GM18519 (cell line): ENCODE measurements at regions not wholly inside any gene's neighbourhood (a gene's known extent, or its start where the extent isn't known, plus 50 kb on each side); places are given as distances from the start of the nearest gene placed in this dataset.

Source experiments
- ATAC-seq: cut with Tn5 transposase; IDR thresholded peaks from one replicate; pipeline ENCODE4 v1.9.1; 2021; ENCODE audit warnings: mild to moderate bottlenecking, moderate library complexity; ENCODE audit not compliant: unreplicated experiment, low FRiP score

DNA sequence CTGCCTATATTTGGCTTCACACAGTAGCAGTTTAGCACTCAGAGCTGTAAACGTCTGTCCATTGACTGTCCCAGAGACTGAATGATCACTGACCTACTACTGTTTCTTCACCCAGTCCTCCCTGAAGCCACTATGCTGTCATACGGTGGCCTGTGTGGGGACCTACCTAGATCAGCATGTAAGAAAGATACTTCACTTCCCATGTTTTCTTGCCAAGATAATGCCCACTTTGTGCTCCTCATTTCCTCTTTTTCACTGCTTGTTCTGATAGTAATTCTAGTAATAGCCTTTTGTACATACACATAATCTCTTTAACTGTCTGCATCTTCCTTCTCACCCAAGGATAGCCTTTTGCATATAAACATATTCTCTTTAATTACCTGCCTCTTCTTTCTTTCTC is 109.9 kb upstream of the TIAM2 start:
- no peak for ATAC-seq

DNA sequence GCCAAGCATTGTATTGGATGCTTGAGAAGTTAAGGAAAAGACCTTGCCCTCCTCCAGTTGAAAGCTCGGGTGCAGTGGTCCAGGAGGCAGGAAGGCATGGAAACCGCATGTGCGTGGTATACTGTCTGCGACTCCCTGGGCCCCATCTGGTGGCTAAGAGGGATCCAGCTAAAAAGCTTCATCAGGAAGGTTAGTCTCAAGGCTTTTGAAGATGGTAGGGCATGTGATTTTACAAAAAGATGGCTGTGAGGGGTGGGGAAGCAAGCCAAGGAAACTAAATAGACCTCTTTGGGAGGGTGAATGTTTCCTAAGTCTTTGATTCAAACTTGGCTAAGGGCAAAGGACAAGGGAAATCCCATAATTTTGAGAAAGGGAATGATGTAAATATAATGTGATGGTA is 109.1 kb upstream of the TIAM2 start:
- no peak for ATAC-seq

DNA sequence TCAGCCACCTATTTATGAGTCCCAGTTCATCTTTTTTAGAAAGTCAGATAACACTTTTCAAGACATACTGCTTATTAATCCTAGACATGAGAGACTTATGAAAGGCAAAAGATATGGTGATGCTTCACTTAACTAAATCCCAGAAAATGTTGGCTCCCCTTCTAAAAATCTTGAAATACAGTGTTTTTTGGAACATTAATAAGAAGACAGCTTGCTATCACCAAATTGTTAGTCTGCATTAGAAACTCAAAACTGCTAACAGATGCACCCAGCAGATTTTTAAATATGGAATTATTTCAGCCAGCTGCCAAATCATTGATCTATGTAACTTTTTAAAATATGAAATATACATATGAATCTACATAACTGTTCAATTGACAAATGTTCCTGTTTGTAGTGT is 108.6 kb upstream of the TIAM2 start:
- ATAC-seq, result no peak

DNA sequence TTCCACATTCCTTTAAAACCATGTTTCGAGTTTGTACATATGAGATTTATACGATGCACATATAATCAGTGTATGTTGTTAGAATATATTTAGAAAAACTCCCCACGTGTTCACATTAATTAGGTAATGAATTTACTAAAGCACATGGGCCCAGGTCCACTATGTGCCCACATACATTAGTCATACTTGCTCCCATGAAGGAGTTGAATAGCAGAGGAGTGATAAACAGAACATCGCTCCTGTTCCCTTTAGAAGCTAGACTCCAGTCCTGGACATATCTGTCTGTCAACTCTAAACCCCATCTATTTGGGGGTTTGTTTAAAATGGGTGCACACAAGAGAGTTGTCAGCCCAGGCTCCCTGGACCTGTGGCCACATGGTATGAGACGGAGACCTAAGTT is 108.1 kb upstream of the TIAM2 start:
- ATAC-seq, result no peak

DNA sequence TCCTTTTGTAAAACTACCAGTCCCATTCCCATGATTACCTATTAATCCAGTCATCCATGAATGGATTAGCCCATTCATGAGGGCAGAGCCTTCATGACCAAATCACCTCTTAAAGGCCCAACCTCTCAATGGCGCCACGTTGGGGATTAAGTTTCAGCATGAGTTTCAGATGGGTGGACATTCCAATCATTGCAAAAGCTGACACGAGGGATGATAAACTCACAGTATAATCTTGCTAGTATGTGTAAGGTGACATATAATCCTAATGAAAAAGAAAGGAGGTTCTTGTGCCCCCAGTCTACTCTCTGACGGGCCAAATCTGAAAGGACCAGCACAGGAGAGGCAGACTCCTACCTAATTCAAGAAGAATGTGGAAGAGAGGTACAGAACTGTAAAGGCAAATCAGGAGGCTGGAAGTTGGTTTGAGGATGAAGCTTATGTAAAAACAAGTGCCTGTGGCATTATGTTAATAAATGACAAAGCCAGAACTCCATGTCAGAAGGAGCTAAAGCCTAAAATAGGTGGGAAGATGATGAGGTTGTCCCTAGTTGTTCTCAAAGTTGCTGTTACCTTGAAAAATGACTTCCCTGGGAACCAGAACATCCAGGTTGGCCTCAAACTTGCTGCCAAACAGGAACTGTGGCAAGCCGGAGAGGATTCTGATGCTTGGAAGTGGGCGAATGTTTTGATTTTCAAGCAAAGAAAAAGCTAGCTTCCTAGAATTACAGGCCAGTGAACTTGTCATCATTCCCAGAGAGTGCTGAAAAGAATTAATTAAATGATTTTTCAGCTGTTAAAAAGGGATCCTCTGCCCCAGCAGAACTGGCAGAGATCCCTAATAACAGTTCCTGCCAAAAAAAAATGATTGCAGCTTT is 106.5 kb upstream of the TIAM2 start:
- no peak for ATAC-seq

DNA sequence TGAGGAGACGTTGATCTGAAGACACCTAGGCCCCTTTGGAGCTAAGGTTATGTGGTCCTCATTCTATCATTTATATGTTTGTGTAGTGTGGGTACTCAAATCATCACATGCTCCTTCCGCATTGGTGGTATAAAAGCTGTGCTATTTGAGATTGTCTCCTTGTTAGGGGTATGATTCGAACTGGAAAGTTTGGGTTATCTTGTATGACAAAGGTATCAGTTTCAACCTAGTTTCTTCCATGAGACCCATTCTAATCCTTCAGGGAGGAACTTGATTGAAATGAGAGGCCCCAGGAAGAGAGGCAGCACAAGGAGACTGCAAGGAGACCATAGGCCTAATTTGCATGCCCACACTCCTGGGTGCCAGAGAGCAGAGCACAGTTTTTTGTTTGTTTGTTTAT is 104.2 kb upstream of the TIAM2 start:
- no peak for ATAC-seq

DNA sequence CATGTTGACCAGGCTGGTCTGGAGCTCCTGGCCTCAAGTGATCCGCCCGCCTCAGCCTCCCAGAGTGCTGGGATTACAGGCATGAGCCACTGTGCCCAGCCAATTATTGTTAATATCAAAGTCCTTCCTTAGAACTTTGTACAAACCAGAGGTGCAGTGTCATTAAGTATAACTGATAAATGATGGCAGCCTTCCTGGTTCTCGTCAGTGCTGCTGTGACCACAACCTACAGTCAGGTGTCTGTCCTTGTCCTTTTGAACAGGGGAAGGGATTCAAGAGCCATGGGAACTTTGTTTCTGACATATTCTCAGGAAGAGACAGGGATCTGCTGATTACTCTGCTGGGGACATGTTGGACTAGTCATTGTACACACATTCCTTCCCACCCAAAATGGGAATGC is 103.2 kb upstream of the TIAM2 start:
- ATAC-seq, result no peak

DNA sequence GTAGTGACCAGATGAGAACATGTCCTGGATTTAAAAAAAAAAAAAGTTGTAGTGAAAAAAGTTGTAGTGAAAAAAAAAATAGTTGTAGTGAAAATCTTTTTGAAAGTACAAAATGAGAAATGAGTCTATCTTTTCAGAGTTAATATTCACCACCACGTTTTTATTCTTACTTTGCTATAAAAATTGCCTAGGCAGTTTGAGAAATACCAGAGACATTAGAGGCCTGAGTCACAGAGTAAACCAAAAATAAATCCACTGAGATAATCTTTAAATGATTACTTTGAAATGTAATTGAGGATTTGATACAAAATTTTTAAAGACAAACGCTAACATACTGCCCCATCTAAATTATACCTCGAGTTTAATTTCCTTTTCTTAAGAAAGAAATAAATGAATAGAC is 101.2 kb upstream of the TIAM2 start:
- no peak for ATAC-seq

DNA sequence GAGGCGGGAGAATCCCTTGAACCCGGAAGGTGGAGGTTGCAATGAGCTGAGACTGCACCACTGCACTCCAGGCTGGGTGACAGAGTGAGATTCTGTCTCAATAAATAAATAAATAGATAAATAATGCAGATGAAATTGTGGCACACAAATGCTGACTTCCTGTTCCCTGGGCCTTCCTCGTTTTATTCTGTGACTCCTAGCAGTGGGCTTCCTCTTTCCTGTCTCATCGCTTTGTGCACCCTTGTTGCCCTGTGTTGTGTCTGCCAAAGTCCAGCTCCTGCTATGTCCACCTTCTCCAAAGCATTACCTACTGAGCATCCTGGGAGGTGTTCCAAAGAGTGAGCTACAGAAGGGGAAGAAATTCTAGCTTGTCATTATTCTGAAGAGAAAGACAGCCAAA is 100.2 kb upstream of the TIAM2 start:
- ATAC-seq, result no peak

DNA sequence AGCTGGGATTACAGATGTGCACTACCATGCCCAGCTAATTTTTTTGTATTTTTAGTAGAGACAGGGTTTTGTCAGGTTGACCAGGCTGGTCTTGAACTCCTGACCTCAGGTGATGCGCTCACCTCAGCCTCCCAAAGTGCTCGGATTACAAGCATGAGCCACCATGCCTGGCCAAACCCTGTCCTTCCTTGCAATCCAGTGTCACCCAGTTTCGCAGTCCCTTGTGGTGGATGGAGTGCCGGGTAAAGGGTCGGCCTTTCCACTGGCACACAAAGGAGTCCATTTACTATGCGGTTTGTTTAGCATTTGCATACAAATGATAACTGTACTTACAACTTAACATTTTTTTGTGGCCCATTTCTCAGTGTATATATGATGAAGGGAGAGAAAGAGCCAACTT is 99.3 kb upstream of the TIAM2 start:
- no peak for ATAC-seq

DNA sequence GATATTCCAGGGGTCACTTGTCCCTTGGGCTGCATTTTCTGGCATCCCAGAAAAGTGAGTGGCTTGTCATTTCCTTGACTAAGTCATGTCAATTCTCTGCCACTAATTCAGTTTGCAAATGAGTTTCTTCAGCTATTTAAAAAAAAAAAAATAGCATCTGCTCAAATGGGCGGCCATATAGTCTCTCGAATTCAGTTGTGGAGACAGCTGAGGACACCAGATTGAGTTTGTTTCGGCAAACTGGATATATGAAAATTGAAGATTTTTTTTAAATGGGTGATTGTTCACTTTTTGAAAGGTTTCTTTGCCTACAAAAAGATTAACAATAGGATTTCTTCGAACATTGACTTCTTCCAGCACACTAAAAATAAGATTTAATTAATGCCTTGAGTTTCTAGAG is 96.3 kb upstream of the TIAM2 start:
- no peak for ATAC-seq

DNA sequence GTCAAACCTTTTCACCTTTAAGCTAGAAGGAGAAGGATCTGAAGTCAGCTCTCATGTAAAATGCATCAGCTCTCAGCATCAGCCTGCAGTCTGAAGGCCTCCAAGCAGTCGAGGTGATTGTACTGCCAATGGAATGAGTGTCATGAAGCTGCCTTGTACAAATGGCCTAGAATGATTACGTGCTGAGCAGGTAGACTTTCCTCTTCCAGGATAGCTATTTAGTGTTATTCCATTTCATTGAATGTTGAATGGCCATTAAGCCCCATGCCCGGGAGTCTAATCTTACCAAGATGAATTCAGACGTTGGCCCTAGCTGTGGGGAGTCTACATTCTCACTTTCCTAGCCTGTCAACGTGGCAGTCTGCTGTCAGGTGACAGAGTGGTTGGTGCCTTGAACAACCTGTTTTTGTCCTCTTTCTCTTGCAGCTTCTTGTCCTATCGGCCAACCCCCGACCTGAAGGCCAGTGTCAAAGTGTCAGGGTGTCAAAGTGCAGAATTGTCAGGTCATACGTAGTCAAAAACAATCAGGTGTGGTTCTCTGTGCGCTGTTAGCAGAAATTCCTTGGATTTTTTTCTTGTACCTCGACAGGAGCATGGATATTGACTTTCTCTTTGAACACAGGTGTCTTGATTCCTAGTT is 95.2 kb upstream of the TIAM2 start:
- no peak for ATAC-seq

DNA sequence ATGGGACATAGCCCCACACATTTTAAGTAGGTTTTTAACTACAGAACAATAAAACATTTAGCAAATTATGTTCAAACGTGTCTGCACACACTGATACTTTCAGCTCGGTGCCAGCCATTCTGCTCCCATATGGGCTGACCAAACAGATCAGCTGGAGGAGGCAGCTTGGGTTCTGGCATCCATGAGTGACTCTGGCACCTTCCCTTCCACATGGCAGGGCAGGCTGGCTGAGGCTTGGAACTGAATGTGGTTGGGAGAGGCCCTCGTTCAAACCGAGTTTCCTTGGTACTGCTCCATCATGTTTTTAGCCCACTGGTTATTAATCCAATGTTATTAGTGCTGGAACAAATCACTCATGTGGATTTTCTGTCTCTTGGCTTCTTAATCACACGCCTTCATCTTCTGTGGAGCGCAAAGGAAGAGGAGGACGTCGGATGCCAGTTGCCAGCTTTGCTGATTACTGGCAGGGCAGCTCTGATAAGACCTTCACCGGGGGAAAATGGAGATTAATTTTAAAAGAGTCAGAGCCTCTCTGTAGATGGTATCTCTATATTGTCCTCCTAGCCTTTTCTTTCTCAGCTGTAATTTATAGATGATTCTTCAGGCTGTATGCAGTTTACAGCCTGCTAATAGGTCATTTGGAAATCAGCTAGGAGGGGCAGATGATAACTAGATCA is 93.1 kb upstream of the TIAM2 start:
- no peak for ATAC-seq

DNA sequence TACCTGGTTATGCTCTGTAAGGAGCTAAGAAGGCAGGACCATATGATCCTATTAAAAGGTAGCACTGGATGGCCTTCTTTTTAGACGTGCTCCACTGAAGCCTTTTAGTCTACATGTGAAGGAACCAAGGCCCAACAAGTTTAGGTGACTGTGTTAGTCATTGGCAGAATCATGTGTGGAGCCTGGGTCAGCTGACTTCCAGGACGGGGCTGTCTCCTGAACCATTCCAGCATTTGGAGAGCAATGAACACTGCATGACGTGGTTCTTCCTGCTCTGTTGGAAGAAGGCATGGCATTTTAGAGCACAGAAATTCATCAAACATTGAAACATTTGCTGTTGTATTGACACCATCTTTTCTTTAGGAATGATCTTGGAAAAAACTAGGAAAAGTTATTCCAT is 87.8 kb upstream of the TIAM2 start:
- no peak for ATAC-seq

DNA sequence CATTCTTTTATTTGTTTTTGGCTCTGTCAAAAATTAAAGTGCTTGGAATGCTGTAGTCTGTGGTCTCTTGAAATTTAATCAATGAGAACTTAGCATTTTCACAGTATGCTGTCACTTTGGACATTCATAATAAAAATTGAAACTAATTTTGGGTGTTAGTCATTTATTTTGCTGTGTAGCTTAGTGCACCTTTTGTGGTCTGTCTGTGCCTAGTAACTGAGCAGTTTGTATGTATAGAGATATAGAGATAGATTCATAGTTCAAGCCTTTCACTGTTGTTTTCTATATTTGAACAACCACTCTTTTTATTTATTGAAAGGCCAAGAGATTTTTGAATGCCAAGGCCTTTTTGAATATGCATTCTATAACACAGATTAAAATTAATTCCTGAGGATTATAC is 86.4 kb upstream of the TIAM2 start:
- no peak for ATAC-seq

DNA sequence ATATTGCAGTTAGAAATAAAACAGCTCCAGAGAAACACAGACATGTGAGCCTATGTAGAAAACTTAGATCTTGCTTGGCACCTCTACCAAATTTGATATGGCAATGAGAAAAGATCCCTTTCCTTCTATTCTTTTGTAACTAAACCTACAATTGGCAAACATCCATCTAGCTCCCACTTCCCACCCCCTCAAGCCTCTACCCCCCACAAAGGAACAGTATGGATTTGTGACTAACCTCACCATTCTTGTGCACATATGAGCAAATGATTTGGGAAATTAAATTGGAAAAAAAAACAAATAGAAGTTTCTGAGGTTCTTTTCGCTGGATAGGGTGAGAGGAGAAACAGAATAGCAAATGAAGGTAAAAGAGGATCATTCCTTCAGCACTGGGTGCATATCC is 85.8 kb upstream of the TIAM2 start:
- no peak for ATAC-seq

DNA sequence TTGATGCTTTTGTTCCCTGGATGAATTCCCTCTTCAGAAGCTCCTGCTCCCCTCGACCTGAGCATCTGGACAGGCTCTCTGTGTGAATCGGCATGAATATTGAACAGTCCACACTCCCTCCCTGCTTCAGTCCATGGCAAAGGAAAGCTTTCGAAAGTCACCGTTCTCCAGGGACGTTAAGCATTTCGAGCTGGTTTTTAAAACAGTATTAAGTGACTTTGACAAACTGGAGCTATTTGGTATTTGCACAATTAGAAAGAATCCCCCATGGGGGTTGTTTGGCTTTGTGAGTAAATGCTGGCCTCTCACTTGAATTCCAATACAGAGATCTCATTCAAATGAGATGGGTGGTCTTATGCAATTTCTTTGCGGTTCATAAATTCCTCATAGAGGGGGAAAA is 85.3 kb upstream of the TIAM2 start:
- no peak for ATAC-seq

DNA sequence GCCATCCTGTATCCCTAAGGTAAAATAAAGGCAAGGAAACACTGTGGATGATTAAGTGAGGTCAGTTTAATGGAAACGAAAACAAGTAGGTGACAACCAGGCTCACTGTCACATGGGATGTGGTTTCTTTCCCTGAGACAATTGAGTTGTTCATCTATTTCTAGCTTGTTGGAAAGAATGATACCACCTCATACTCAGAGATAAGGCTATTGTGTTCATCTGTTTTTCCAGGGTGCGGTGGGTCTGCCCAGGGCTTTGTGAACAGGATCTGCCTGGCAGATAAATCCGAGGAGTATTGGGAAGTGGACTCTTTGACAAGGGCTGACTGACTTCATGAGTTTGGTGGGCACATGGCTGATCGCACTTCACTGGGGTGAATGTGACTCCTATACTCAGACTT is 80.8 kb upstream of the TIAM2 start:
- ATAC-seq, result no peak

DNA sequence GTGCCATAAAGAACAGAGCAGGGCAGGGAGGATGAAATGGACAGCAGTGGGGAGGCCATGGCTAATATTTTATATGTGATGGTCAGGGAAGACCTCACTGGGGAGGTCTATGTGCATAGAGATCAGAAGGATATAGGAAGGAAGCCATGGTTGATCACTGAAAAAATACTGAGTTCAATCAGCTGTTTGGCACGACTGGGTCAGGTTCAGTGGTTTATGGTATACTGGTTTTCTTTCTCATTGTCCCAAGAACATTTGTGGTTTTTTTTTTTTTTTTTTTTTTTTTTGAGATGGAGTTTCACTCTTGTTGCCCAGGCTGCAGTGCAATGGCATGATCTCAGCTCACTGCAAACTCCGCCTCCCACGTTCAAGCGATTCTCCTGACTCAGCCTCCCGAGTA is 78.3 kb upstream of the TIAM2 start:
- no peak for ATAC-seq

DNA sequence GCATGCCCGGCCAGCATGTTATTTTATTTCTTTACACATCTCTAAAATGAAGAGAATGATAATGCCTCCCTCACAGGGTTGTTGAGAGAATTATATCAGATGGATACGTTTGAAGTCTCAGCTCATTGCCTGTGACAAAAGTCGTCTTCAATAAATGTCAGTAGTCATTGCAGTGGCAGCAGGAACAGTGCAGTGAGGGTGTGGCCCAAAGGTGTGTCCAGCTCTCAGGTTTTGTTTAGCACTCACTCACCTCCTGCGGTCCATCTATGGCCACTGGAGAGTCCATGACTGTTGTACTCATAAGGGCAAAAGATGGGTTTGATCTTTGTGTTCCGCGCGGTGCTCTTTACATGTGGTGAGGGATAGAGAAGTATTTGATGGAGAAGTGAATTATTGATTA is 77.2 kb upstream of the TIAM2 start:
- no peak for ATAC-seq

DNA sequence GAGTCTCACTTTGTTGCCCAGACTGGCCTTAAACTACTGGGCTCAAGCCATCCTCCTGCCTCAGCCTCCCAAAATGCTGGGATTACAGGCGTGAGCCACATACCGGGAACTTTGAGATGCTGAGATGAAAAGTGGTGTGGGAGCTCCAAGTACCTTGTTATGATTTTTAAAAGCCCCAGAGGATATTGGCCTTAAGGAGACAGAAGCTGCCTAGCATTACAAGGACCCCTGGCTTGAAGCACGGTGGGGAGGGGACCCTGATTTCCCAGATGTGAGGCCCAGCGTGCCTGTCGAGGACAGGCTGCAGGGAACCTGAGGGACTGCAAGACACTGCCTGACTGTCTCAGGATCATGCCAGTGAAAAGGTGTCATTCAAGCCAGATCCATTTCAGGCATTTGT is 75.3 kb upstream of the TIAM2 start:
- no peak for ATAC-seq
